HCT116 (cell line): ENCODE measurements at regions not wholly inside any gene's neighbourhood (a gene's known extent, or its start where the extent isn't known, plus 50 kb on each side); places are given as distances from the start of the nearest gene placed in this dataset.

Source experiments
- CEBPB ChIP-seq: IDR thresholded peaks from 2 replicates; pipeline ENCODE4 v1.6.1; 2012; ENCODE audit warnings: low read depth
- CTCF ChIP-seq, 3 experiments: fragments of 200-600 bp in 1 of 3; sonication (generic) in 1 of 3; IDR thresholded peaks in 2 of 3; conservative IDR thresholded peaks in 1 of 3; 2 replicates each; pipeline ENCODE4 v1.5.1; 2012 to 2017; ENCODE audit warnings: low read depth in 2 of 3, low read length in 2 of 3, antibody characterized with exemption in 1 of 3, borderline replicate concordance in 1 of 3, control low read depth in 1 of 3, mild to moderate bottlenecking in 1 of 3, mixed read lengths in 1 of 3, mixed run types in 1 of 3, moderate library complexity in 1 of 3; ENCODE audit not compliant: insufficient read depth in 1 of 3
- EZH2 ChIP-seq: fragments of 200-600 bp; sonication (generic); IDR thresholded peaks from 2 replicates; pipeline ENCODE4 v1.6.1; 2017; ENCODE audit warnings: antibody characterized with exemption, mixed run types
- FOSL1 ChIP-seq: IDR thresholded peaks from 2 replicates; pipeline ENCODE4 v1.6.1; 2012; ENCODE audit warnings: low read depth
- JUND ChIP-seq: IDR thresholded peaks from 2 replicates; pipeline ENCODE4 v1.6.1; 2012
- POLR2A ChIP-seq: IDR thresholded peaks from 2 replicates; pipeline ENCODE4 v1.7.0; 2011; ENCODE audit warnings: borderline replicate concordance; ENCODE audit not compliant: insufficient read depth, insufficient read length; ENCODE audit errors: extremely low read depth
- POLR2AphosphoS5 ChIP-seq: IDR thresholded peaks from 2 replicates; pipeline ENCODE4 v1.6.1; 2011; ENCODE audit warnings: mild to moderate bottlenecking, low read depth, low read length, moderate library complexity
- SRF ChIP-seq: IDR thresholded peaks from 2 replicates; pipeline ENCODE4 v1.6.1; 2012; ENCODE audit warnings: low read depth
- TCF7L2 ChIP-seq: IDR thresholded peaks from 2 replicates; pipeline ENCODE4 v1.7.0; 2011; ENCODE audit warnings: borderline replicate concordance, inconsistent platforms; ENCODE audit not compliant: insufficient read depth, insufficient read length; ENCODE audit errors: extremely low read depth
- ZFX ChIP-seq: fragments of 450-650 bp; IDR thresholded peaks from 2 replicates; pipeline ENCODE4 v1.6.1; 2017
- ZNF274 ChIP-seq: fragments of 200-500 bp; sonication (Bioruptor generic); IDR thresholded peaks from 2 replicates; pipeline ENCODE4 v1.6.1; 2014; ENCODE audit warnings: mild to moderate bottlenecking, low read depth, low read length, inconsistent platforms
- TF ChIP-seq, protein P1 (sequence below): IDR thresholded peaks from 2 replicates; pipeline ENCODE4 v1.6.1; 2012; ENCODE audit warnings: low read depth
- TF ChIP-seq, protein P2 (sequence below): IDR thresholded peaks from 2 replicates; pipeline ENCODE4 v1.6.1; 2011; ENCODE audit warnings: mild to moderate bottlenecking, low read length, moderate library complexity; ENCODE audit not compliant: insufficient replicate concordance; ENCODE audit errors: extremely low read depth

DNA sequence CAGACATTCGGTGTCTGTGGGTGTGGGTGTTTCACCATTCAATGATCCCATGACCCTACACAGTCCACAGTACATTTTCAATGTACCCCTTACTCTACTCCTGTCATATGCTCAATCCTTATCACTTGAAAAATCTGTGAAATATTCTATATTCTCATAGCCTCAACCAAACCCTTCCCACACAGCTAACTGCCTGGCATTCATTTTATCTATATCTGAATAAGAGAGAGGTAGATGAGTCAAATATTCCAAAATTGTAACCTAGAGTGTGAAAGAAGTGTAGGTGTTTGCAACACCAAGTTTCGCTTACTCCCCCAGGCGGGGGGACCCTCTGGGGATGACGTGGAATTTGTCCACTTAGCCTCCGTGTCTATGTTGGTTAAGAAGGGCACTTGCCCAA is 354.8 kb downstream of the ETS1 start:
- no peak for TF ChIP-seq POLR2A
- no peak for TF ChIP-seq CTCF (IDR thresholded peaks at IDR 0.05 in 2 of 3, conservative IDR thresholded peaks at IDR 0.05 in 1 of 3; ENCODE audit: borderline replicate concordance in 1 of 3, insufficient read depth in 1 of 3, low read depth in 2 of 3, low read length in 2 of 3)
- no peak for TF ChIP-seq JUND
- no peak for TF ChIP-seq EZH2
- TF ChIP-seq SRF = no peak
- TF ChIP-seq FOSL1 = no peak
- no peak for TF ChIP-seq ZNF274
- TF ChIP-seq POLR2AphosphoS5 = no peak
- TF ChIP-seq CEBPB = no peak
- TF ChIP-seq, protein P1, sequence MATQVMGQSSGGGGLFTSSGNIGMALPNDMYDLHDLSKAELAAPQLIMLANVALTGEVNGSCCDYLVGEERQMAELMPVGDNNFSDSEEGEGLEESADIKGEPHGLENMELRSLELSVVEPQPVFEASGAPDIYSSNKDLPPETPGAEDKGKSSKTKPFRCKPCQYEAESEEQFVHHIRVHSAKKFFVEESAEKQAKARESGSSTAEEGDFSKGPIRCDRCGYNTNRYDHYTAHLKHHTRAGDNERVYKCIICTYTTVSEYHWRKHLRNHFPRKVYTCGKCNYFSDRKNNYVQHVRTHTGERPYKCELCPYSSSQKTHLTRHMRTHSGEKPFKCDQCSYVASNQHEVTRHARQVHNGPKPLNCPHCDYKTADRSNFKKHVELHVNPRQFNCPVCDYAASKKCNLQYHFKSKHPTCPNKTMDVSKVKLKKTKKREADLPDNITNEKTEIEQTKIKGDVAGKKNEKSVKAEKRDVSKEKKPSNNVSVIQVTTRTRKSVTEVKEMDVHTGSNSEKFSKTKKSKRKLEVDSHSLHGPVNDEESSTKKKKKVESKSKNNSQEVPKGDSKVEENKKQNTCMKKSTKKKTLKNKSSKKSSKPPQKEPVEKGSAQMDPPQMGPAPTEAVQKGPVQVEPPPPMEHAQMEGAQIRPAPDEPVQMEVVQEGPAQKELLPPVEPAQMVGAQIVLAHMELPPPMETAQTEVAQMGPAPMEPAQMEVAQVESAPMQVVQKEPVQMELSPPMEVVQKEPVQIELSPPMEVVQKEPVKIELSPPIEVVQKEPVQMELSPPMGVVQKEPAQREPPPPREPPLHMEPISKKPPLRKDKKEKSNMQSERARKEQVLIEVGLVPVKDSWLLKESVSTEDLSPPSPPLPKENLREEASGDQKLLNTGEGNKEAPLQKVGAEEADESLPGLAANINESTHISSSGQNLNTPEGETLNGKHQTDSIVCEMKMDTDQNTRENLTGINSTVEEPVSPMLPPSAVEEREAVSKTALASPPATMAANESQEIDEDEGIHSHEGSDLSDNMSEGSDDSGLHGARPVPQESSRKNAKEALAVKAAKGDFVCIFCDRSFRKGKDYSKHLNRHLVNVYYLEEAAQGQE = no peak
- TF ChIP-seq TCF7L2 = no peak
- no peak for TF ChIP-seq ZFX
- TF ChIP-seq, protein P2, sequence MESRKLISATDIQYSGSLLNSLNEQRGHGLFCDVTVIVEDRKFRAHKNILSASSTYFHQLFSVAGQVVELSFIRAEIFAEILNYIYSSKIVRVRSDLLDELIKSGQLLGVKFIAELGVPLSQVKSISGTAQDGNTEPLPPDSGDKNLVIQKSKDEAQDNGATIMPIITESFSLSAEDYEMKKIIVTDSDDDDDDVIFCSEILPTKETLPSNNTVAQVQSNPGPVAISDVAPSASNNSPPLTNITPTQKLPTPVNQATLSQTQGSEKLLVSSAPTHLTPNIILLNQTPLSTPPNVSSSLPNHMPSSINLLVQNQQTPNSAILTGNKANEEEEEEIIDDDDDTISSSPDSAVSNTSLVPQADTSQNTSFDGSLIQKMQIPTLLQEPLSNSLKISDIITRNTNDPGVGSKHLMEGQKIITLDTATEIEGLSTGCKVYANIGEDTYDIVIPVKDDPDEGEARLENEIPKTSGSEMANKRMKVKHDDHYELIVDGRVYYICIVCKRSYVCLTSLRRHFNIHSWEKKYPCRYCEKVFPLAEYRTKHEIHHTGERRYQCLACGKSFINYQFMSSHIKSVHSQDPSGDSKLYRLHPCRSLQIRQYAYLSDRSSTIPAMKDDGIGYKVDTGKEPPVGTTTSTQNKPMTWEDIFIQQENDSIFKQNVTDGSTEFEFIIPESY = no peak
